ENCODE measurements at regions not wholly inside any gene's neighbourhood (a gene's known extent, or its start where the extent isn't known, plus 50 kb on each side); places are given as distances from the start of the nearest gene placed in this dataset.
A peak's percentile ranks its signal among the peaks of the same experiment; 100 is the strongest.

GRCh38 chr18:47758000-47758399 lies 172.5 kb downstream of the SMAD2 start:
- Mint-ChIP-seq H3K4me3 (no peak overlapping the region), H3K4me1 (no peaks in the 10 kb centered on the region), H3K9me3 (peaks cover 2% of the 10 kb centered on the region), H3K27me3 (peaks cover 16% of the 10 kb centered on the region), H3K36me3 (ENCODE audit: low read depth) (peaks cover 3% of the 10 kb centered on the region), H3K27ac (no peak overlapping the region)
- ChIA-PET CTCF (no interaction called here), POLR2A (no interaction called here)
- no peak for DNase-seq

- ChIA-PET POLR2A (no interaction called here), CTCF (interaction anchor here (1.0 to 2.4 kb wide), 3 partner anchors 14 to 242 kb away, joined by 3 to 17 read pairs (median 3); no protein-coding TSS in a partner anchor)
- Mint-ChIP-seq H3K4me3 (no peak overlapping the region), H3K4me1 (no peaks in the 10 kb centered on the region), H3K36me3 (ENCODE audit: low read depth) (peaks cover 3% of the 10 kb centered on the region), H3K9me3 (peaks cover 2% of the 10 kb centered on the region), H3K27me3 (peaks cover 14% of the 10 kb centered on the region), H3K27ac (no peak overlapping the region)
- DNase-seq = peak; percentile 63
These were observed 174.0 kb downstream of the SMAD2 start for GRCh38 chr18:47756364-47757016.

GRCh38 chr18:47755102-47755456 lies 175.4 kb downstream of the SMAD2 start:
- ChIA-PET POLR2A (no interaction called here), CTCF (interaction anchor here (0.6 to 2.4 kb wide), 10 partner anchors 13 to 680 kb away, joined by 3 to 17 read pairs (median 4); no protein-coding TSS in a partner anchor)
- Mint-ChIP-seq H3K4me3 (no peak overlapping the region), H3K27ac (no peak overlapping the region), H3K36me3 (ENCODE audit: low read depth) (no peaks in the 10 kb centered on the region), H3K9me3 (peaks cover 2% of the 10 kb centered on the region), H3K4me1 (no peaks in the 10 kb centered on the region), H3K27me3 (peaks cover 7% of the 10 kb centered on the region)
- no peak for DNase-seq

- no peak overlapping the region for H3K4me3 Mint-ChIP-seq
- no peak overlapping the region for H3K27ac Mint-ChIP-seq
- H3K27me3 Mint-ChIP-seq = peaks cover 4% of the 10 kb centered on the region
- no peaks in the 10 kb centered on the region for H3K36me3 Mint-ChIP-seq (ENCODE audit: low read depth)
- peak; percentile 59 for DNase-seq
- no peaks in the 10 kb centered on the region for H3K4me1 Mint-ChIP-seq
- CTCF ChIA-PET = interaction anchor here (0.6 to 2.4 kb wide), 11 partner anchors 9 to 679 kb away, joined by 3 to 17 read pairs (median 3); no protein-coding TSS in a partner anchor
- peaks cover 2% of the 10 kb centered on the region for H3K9me3 Mint-ChIP-seq
- POLR2A ChIA-PET = no interaction called here
These were observed 176.0 kb downstream of the SMAD2 start for GRCh38 chr18:47754311-47755101.

- H3K9me3 Mint-ChIP-seq = no peaks in the 10 kb centered on the region
- H3K27ac Mint-ChIP-seq = no peak overlapping the region
- ChIA-PET CTCF (no interaction called here), POLR2A (no interaction called here)
- H3K27me3 Mint-ChIP-seq = peaks cover 2% of the 10 kb centered on the region
- H3K36me3 Mint-ChIP-seq (ENCODE audit: low read depth) = no peaks in the 10 kb centered on the region
- DNase-seq = no peak
- H3K4me1 Mint-ChIP-seq = peaks cover 3% of the 10 kb centered on the region
- H3K4me3 Mint-ChIP-seq = no peak overlapping the region
These were observed 177.4 kb downstream of the SMAD2 start for GRCh38 chr18:47752796-47753645.

GRCh38 chr18:47750889-47751423 lies 179.5 kb downstream of the SMAD2 start:
- ChIA-PET CTCF (interaction anchor here (2.2 kb wide), 1 partner anchor 536 kb away, joined by 8 read pairs; no protein-coding TSS in a partner anchor), POLR2A (no interaction called here)
- Mint-ChIP-seq H3K27ac (no peak overlapping the region), H3K27me3 (peaks cover 2% of the 10 kb centered on the region), H3K9me3 (no peaks in the 10 kb centered on the region), H3K4me1 (peaks cover 3% of the 10 kb centered on the region), H3K36me3 (ENCODE audit: low read depth) (no peaks in the 10 kb centered on the region), H3K4me3 (no peak overlapping the region)
- DNase-seq = no peak

GRCh38 chr18:47749600-47749973 lies 180.9 kb downstream of the SMAD2 start:
- no peak for DNase-seq
- CTCF ChIA-PET = interaction anchor here (0.5 to 2.3 kb wide), 29 partner anchors 11 to 700 kb away, joined by 3 to 30 read pairs (median 4); partner anchors contain the start of gene SMAD2
- Mint-ChIP-seq H3K27me3 (peaks cover 6% of the 10 kb centered on the region), H3K36me3 (ENCODE audit: low read depth) (no peaks in the 10 kb centered on the region), H3K4me3 (no peak overlapping the region), H3K4me1 (peaks cover 3% of the 10 kb centered on the region), H3K9me3 (no peaks in the 10 kb centered on the region), H3K27ac (no peak overlapping the region)
- POLR2A ChIA-PET = no interaction called here

- Mint-ChIP-seq H3K4me3 (no peak overlapping the region), H3K4me1 (peaks cover 3% of the 10 kb centered on the region)
- CTCF ChIA-PET = interaction anchor here (0.5 to 2.3 kb wide), 61 partner anchors 8 to 1667 kb away, joined by 3 to 30 read pairs (median 4); partner anchors contain the start of genes HDHD2 and SMAD2
These were observed 181.4 kb downstream of the SMAD2 start for GRCh38 chr18:47748847-47749599.

GRCh38 chr18:47748093-47748796 lies 182.2 kb downstream of the SMAD2 start:
- Mint-ChIP-seq H3K4me3 (no peak overlapping the region), H3K36me3 (ENCODE audit: low read depth) (no peaks in the 10 kb centered on the region), H3K27me3 (peaks cover 6% of the 10 kb centered on the region), H3K27ac (no peak overlapping the region), H3K9me3 (no peaks in the 10 kb centered on the region), H3K4me1 (peaks cover 3% of the 10 kb centered on the region)
- POLR2A ChIA-PET = no interaction called here
- DNase-seq = no peak
- CTCF ChIA-PET = interaction anchor here (0.6 to 2.3 kb wide), 58 partner anchors 7 to 1667 kb away, joined by 3 to 30 read pairs (median 4); partner anchors contain the start of genes HDHD2 and SMAD2

More at GRCh38 chr18:47748847-47749599, 181.4 kb downstream of the SMAD2 start:
- no peaks in the 10 kb centered on the region for H3K9me3 Mint-ChIP-seq
- peaks cover 6% of the 10 kb centered on the region for H3K27me3 Mint-ChIP-seq
- no peaks in the 10 kb centered on the region for H3K36me3 Mint-ChIP-seq (ENCODE audit: low read depth)
- POLR2A ChIA-PET = no interaction called here
- no peak overlapping the region for H3K27ac Mint-ChIP-seq
- peak; percentile 82 for DNase-seq

- Mint-ChIP-seq H3K4me3 (no peak overlapping the region), H3K27ac (no peak overlapping the region), H3K36me3 (ENCODE audit: low read depth) (no peaks in the 10 kb centered on the region), H3K27me3 (peaks cover 6% of the 10 kb centered on the region), H3K9me3 (no peaks in the 10 kb centered on the region), H3K4me1 (peaks cover 3% of the 10 kb centered on the region)
- DNase-seq = no peak
- ChIA-PET POLR2A (no interaction called here), CTCF (interaction anchor here (2.3 kb wide), 1 partner anchor 532 kb away, joined by 30 read pairs; no protein-coding TSS in a partner anchor)
These were observed 183.1 kb downstream of the SMAD2 start for GRCh38 chr18:47747260-47747795.

- Mint-ChIP-seq H3K4me3 (no peak overlapping the region), H3K36me3 (ENCODE audit: low read depth) (no peaks in the 10 kb centered on the region), H3K27ac (no peak overlapping the region), H3K4me1 (peaks cover 3% of the 10 kb centered on the region), H3K9me3 (no peaks in the 10 kb centered on the region), H3K27me3 (peaks cover 8% of the 10 kb centered on the region)
- POLR2A ChIA-PET = no interaction called here
- no peak for DNase-seq
- CTCF ChIA-PET = no interaction called here
These were observed 183.8 kb downstream of the SMAD2 start for GRCh38 chr18:47746615-47747014.

All from activated CD4-positive, alpha-beta memory T cell treated with anti-CD3 and anti-CD28 coated beads, Interleukin-2, amount 10 ng/mL, durations not matched to agents 7 days and 5 days (primary cell).